Prostate gland (tissue), 2 donors: ENCODE measurements at regions not wholly inside any gene's neighbourhood (a gene's known extent, or its start where the extent isn't known, plus 50 kb on each side); places are given as distances from the start of the nearest gene placed in this dataset.

Source experiments
- DNase-seq: peaks from one replicate; pipeline ENCODE4 v3.0.0-alpha.2; 2019; ENCODE audit warnings: low spot score
- H3K27ac ChIP-seq, 2 donors: fragments of 200-600 bp; sonication (generic); 2 replicates each; pipeline ENCODE4 v1.5.1; 2017 to 2019
- H3K27me3 ChIP-seq: fragments of 200-600 bp; sonication (generic); replicated peaks from 2 replicates; pipeline ENCODE4 v1.5.1; 2019; ENCODE audit not compliant: insufficient read depth
- H3K36me3 ChIP-seq, 2 donors: fragments of 200-600 bp; sonication (generic); 1 replicate in 1 of 2; 2 replicates in 1 of 2; pipeline versions ENCODE4 v1.5.1 to v1.8.1; 2017 to 2019
- H3K4me1 ChIP-seq: fragments of 200-600 bp; sonication (generic); replicated peaks from 2 replicates; pipeline ENCODE4 v1.5.1; 2019
- H3K4me3 ChIP-seq, 2 donors: fragments of 200-600 bp; sonication (generic); 2 replicates each; pipeline ENCODE4 v1.5.1; 2017 to 2019
- H3K9me3 ChIP-seq: fragments of 200-600 bp; sonication (generic); 2 replicates; pipeline ENCODE4 v1.5.1; 2017
- POLR2A ChIP-seq: fragments of 450-650 bp; IDR thresholded peaks from one replicate; pipeline ENCODE4 v1.6.1; 2016; ENCODE audit warnings: antibody characterized with exemption, mild to moderate bottlenecking
- POLR2AphosphoS5 ChIP-seq: sonication (generic); formaldehyde crosslinking; IDR thresholded peaks from one replicate; pipeline ENCODE4 v1.6.1; 2017; ENCODE audit warnings: antibody characterized with exemption
- WGBS: methylation state at CpG from one replicate; pipeline ENCODE4 v1.1.5; 2018; 5-methylcytosine and 5-hydroxymethylcytosine counted together
- intact Hi-C: fragments of 100-400 bp; cut with DNase I; formaldehyde crosslinking; loops from one replicate; pipeline ENCODE4 v1.14.2; 2022
- TF ChIP-seq, protein P1 (sequence below), 4 experiments: fragments of 200-600 bp in 2 of 4; fragments of 450-650 bp in 2 of 4; sonication (generic) in 2 of 4; IDR thresholded peaks; 1 replicate in 3 of 4; 2 replicates in 1 of 4; pipeline ENCODE4 v1.5.1; 2016 to 2019; ENCODE audit warnings: antibody characterized with exemption in 4 of 4, mild to moderate bottlenecking in 2 of 4, moderate library complexity in 2 of 4

GRCh38 chr1:60972841-60973364 lies 109.5 kb upstream of the NFIA start:
- WGBS, result 75% methylated on average over 4 of the region's 4 CpGs
- intact Hi-C loops, result no loop called here
- H3K36me3 ChIP-seq, result no peaks in the 10 kb centered on the region
- no peak overlapping the region for H3K27ac ChIP-seq
- no peaks in the 10 kb centered on the region for H3K9me3 ChIP-seq
- no peak for TF ChIP-seq POLR2A
- H3K27me3 ChIP-seq, result no peaks in the 10 kb centered on the region
- H3K4me1 ChIP-seq, result no peaks in the 10 kb centered on the region
- H3K4me3 ChIP-seq, result no peak overlapping the region
- no peak for DNase-seq

DNA sequence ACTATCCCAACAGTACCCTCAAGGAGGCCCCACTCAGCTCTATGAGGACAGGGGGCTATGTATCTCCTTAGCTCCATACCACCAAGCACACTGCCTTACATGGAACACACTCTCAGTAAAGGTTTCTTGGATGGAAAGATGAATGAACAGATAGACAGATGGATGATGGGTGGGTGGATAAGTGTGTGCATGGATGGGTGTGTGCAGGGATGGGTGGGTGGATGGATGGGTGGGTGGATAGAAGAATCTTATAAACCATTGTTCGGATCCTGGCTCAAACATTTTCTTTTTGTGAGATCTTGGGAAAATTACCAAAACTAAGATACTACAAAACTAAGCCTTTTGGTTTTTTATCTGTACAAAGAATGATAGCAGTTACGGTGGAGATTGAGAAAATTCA lies 111.0 kb upstream of the NFIA start:
- no peak for DNase-seq
- WGBS, result 84% methylated on average over 2 of the region's 2 CpGs
- TF ChIP-seq POLR2A, result no peak
- TF ChIP-seq, protein P1, sequence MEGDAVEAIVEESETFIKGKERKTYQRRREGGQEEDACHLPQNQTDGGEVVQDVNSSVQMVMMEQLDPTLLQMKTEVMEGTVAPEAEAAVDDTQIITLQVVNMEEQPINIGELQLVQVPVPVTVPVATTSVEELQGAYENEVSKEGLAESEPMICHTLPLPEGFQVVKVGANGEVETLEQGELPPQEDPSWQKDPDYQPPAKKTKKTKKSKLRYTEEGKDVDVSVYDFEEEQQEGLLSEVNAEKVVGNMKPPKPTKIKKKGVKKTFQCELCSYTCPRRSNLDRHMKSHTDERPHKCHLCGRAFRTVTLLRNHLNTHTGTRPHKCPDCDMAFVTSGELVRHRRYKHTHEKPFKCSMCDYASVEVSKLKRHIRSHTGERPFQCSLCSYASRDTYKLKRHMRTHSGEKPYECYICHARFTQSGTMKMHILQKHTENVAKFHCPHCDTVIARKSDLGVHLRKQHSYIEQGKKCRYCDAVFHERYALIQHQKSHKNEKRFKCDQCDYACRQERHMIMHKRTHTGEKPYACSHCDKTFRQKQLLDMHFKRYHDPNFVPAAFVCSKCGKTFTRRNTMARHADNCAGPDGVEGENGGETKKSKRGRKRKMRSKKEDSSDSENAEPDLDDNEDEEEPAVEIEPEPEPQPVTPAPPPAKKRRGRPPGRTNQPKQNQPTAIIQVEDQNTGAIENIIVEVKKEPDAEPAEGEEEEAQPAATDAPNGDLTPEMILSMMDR (IDR thresholded peaks at IDR 0.05), result no peak
- no peak for TF ChIP-seq POLR2AphosphoS5
- Histone ChIP-seq H3K36me3 (no peaks in the 10 kb centered on the region), H3K4me1 (no peaks in the 10 kb centered on the region), H3K4me3 (no peak overlapping the region), H3K27ac (no peak overlapping the region), H3K9me3 (no peaks in the 10 kb centered on the region), H3K27me3 (no peaks in the 10 kb centered on the region)
- intact Hi-C loops, result loop anchor here (2.0 kb wide), 2 partner anchors 71 to 881 kb away; no protein-coding TSS in a partner anchor

- intact Hi-C loops, result loop anchor here (2.0 kb wide), 2 partner anchors 73 to 883 kb away; no protein-coding TSS in a partner anchor
- TF ChIP-seq, protein P1 (IDR thresholded peaks at IDR 0.05), result peak in 3 of 4 experiments; percentile 31 to 63 (median 57)
- TF ChIP-seq POLR2A, result no peak
- Histone ChIP-seq H3K9me3 (no peaks in the 10 kb centered on the region), H3K4me3 (no peak overlapping the region), H3K27me3 (no peaks in the 10 kb centered on the region), H3K36me3 (no peaks in the 10 kb centered on the region), H3K27ac (no peak overlapping the region), H3K4me1 (no peaks in the 10 kb centered on the region)
- no peak for DNase-seq
- 32% methylated on average over 9 of the region's 9 CpGs for WGBS
These were observed 112.3 kb upstream of the NFIA start for GRCh38 chr1:60969971-60970509.

DNA sequence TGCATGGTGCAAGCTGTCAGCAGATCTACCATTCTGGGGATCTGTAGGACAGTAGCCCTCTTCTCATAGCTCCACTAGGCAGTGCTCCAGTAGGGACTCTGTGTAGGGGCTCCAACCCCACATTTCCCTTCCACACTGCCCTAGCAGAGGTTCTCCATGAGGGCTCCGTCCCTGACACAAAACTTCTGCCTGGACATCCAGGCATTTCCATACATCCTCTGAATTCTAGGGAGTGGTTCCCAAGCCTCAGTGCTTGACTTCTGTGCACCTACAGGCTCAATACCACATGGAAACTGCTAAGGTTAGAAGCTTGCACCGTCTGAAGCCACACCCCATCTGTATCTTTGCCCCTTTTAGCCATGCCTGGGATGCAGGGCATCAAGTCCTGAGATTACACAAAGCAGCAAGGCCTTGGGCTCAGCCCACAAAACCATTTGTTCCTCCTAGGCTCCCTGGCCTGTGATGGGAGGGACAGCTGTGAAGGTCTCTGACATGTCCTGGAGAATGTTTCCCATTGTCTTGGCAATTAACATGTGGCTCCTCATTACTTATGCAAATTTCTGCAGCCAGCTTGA lies 117.0 kb upstream of the NFIA start:
- no peaks in the 10 kb centered on the region for H3K4me1 ChIP-seq
- DNase-seq, result no peak
- no peak for TF ChIP-seq POLR2AphosphoS5
- TF ChIP-seq, protein P1 (IDR thresholded peaks at IDR 0.05), result no peak
- no peak for TF ChIP-seq POLR2A
- no peak overlapping the region for H3K4me3 ChIP-seq
- no peaks in the 10 kb centered on the region for H3K27me3 ChIP-seq
- H3K27ac ChIP-seq, result no peak overlapping the region
- H3K9me3 ChIP-seq, result no peaks in the 10 kb centered on the region
- H3K36me3 ChIP-seq, result no peaks in the 10 kb centered on the region
- intact Hi-C loops, result no loop called here
- WGBS, result 100% methylated on average over 2 of the region's 2 CpGs

DNA sequence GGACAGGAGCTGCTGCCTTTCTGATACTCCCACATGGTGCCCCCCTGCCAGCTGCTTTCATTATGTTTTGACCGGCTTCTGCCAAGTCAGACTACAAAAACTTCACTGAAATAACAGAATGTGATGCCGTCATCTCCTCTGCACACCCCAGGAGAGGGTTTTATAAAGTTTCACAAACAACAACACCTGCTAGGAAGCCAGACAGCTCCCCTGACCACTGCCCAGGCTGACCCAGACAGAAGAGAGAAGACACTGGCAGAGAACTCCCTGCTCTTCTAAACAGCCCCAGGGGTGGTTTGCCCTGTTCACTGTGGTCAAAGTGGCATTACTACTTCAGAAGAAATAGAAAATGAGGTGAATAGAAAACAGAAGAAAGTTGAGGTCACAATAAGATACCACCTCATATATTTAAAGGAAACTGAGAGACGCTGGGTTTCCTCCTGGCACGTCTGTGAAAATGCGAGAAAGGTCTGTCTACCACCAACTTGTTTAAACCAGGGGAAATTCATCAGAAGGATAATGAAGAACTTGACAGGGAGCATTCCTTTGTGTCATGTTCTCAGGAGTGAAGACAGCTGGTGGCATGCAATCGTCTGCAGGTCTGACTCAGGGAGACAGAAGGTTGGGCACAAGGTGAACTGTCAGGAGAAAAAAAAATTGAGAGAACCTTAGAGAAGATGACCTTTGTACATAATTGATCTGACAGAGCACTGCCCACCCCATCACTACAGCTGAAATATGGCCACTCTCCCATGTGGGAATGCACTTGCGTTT lies 119.0 kb upstream of the NFIA start:
- Histone ChIP-seq H3K27ac (no peak overlapping the region), H3K36me3 (no peaks in the 10 kb centered on the region), H3K4me1 (no peaks in the 10 kb centered on the region), H3K9me3 (no peaks in the 10 kb centered on the region), H3K27me3 (no peaks in the 10 kb centered on the region), H3K4me3 (no peak overlapping the region)
- no peak for DNase-seq
- intact Hi-C loops, result no loop called here
- WGBS, result 83% methylated on average over 7 of the region's 7 CpGs
- TF ChIP-seq POLR2AphosphoS5 (no peak), POLR2A (no peak)
- TF ChIP-seq, protein P1 (IDR thresholded peaks at IDR 0.05), result no peak
